Epithelial cell of esophagus (primary cell): ENCODE measurements at regions not wholly inside any gene's neighbourhood (a gene's known extent, or its start where the extent isn't known, plus 50 kb on each side); places are given as distances from the start of the nearest gene placed in this dataset.

Experiments
- DNase-seq: peaks from one replicate; pipeline ENCODE4 v3.0.0; 2010; ENCODE audit warnings: low read depth
- H3K4me3 ChIP-seq: 2 replicates; pipeline ENCODE4 v1.5.1; 2011; ENCODE audit warnings: mild to moderate bottlenecking, low read length, control low read depth
- TF ChIP-seq, protein P1 (sequence below): IDR thresholded peaks from 2 replicates; pipeline ENCODE4 v1.5.1; 2011; ENCODE audit warnings: low read depth, mild to moderate bottlenecking, low read length, control low read depth, inconsistent platforms; ENCODE audit not compliant: insufficient read depth; ENCODE audit errors: missing control alignments

DNA sequence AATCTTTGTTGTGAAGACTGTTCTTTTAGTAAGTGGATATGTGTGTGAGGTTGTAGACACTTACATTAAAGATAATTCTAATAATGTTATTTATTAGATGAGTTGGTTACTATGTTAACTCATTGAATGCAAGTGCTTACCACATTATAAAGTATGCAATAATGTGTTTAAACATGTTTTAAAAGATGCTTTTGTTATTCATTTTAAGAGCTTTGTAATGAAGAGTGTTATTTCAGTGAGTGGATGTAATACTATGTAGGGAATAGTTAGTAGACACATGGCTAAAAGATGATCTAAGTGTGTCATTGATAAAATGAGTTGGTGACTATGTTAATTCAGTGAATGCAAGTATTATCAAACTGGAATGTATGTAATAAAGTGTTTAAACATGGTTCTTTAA, 70.0 kb upstream of the VOPP1 start:
- peak; percentile 51 for DNase-seq
- TF ChIP-seq, protein P1, sequence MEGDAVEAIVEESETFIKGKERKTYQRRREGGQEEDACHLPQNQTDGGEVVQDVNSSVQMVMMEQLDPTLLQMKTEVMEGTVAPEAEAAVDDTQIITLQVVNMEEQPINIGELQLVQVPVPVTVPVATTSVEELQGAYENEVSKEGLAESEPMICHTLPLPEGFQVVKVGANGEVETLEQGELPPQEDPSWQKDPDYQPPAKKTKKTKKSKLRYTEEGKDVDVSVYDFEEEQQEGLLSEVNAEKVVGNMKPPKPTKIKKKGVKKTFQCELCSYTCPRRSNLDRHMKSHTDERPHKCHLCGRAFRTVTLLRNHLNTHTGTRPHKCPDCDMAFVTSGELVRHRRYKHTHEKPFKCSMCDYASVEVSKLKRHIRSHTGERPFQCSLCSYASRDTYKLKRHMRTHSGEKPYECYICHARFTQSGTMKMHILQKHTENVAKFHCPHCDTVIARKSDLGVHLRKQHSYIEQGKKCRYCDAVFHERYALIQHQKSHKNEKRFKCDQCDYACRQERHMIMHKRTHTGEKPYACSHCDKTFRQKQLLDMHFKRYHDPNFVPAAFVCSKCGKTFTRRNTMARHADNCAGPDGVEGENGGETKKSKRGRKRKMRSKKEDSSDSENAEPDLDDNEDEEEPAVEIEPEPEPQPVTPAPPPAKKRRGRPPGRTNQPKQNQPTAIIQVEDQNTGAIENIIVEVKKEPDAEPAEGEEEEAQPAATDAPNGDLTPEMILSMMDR = no peak
- H3K4me3 ChIP-seq = no peak overlapping the region

DNA sequence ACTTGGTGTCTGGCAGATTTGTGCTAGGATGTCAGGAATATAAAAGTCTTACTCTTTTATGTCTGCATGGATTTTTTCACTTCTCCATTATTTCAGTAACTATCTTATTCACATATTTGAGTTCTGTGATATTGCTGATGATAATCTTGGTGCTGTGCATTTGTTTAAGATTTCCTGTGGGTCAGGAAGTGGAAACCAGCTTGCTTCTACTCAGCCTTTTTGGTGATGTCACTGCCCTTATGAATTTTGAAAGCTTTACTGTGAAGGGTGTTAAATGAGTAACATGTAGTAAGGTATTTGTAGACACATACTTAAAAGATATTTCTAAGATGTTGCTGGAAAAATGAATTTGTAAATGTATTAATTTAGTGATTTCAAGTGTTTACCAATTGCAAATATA, 69.5 kb upstream of the VOPP1 start:
- TF ChIP-seq, protein P1 = no peak
- peak; percentile 65 for DNase-seq
- H3K4me3 ChIP-seq = no peak overlapping the region

DNA sequence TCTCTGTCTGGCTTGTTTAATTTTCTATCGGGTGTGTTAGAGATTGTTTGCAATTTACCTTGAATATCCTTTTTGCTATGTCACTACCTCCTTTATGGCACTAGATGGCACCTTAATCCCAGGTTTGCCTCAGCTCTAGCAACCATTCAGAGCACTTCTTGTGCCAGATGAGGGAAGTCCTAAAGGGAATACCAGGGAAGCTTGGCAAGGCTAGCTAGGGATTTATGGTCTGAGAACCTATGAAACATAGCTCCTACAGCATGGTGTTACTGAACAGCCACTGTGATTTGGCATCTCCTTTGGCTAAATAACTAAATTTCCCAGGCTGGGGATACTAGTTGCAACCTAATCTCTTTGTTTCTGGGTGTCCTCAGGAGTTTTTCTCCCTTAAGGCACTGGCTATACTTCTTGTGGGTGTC, 69.0 kb upstream of the VOPP1 start:
- peak; percentile 88 for DNase-seq
- TF ChIP-seq, protein P1 = peak; percentile 90
- no peak overlapping the region for H3K4me3 ChIP-seq

DNA sequence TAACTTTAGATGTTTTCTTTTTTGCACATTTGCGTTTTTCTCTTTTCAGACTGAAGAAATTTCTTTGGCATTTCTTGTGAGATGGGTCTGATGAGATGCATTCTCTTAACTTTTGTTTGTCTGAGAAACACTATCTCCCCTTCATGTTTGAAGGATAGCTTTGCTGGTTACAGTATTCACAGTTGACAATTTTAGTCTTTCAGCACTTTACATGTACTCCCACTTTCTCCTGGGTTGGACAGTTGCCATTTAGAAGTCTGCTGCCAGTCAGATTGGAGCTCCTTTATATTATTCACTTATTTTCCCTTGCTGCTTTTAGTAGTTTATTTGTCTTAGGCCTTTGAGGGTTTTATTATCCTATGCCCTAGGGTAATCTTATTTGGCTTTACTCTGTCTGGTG, 67.3 kb upstream of the VOPP1 start:
- no peak for DNase-seq
- TF ChIP-seq, protein P1 = no peak
- no peak overlapping the region for H3K4me3 ChIP-seq

DNA sequence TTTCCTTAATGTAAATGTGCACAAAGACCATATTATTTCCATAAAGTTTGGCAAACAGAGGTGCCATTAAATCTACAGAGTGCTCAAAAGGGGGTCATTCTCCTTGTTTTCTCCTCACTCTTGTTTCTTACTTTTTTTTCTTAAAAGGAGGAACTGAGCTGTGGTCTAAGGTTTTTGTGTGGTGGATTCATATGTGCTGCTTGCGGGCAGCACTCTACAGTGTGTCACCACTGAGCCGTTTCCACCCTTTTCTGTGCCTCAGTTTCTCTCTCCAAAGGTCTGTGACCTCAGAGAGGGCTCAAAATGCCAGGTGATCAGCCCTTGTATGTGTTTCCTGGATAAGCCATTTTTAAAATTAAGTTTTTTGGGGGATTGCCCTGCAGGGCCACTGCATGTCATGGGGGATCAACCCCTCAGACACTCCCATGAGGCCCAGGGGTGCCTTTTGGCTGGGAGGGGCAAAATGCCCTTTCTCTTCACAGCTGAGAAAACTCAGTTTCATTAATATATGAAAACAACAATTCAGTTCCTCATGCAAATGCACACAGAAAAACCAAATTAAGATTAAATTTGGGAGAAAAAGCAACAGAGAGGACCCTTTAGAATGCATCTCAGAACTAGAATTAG, 56.9 kb upstream of the VOPP1 start:
- no peak for DNase-seq
- TF ChIP-seq, protein P1 = no peak
- H3K4me3 ChIP-seq = no peak overlapping the region

DNA sequence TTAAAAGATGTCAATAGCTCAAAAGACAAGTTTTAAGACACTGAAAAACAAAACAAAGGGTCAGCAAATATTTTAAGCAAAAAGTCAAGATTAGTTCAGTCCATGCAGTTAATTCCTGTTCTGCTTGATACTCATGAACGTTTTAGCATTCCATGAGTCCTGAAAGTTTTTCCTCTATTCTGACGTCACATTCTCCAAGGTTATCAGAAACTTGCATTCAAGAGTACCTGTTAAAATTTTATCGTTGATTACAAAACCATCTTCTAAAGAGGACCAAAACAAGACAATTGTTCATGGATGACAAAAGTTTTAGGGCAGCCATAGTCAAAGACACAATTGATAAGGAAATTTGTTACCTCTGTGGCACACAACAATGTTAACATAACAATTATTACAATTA, 52.5 kb upstream of the VOPP1 start:
- TF ChIP-seq, protein P1 = no peak
- no peak for DNase-seq
- H3K4me3 ChIP-seq = no peak overlapping the region

DNA sequence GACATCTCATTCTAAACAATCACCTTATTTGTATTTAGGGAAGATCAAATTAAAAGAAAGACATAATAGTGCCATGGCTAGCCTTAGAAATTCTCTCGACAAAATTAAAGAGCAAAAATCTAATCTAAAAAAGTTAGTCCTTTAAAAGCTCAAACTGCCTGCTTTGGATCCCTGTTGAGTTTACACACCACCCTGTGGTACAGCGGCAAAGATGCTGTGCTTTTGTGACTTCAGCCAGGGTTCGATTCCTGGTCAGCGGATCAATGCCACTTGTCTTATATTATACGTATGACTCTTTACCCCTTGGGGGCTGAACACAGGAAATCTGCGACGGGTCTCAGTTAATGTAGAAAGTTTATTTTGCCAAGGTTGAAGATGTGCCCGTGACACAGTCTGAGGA, 51.3 kb upstream of the VOPP1 start:
- TF ChIP-seq, protein P1 = no peak
- no peak for DNase-seq
- no peak overlapping the region for H3K4me3 ChIP-seq
